CD14-positive monocyte (primary cell): ENCODE measurements at regions not wholly inside any gene's neighbourhood (a gene's known extent, or its start where the extent isn't known, plus 50 kb on each side); places are given as distances from the start of the nearest gene placed in this dataset.

Experiments
- DNase-seq, 3 donors: peaks; one replicate each; pipeline ENCODE4 v3.0.0-alpha.2; 2011 to 2022
- H2AFZ ChIP-seq: 2 replicates; pipeline ENCODE4 v1.6.0; 2012; ENCODE audit warnings: mild to moderate bottlenecking, low read depth, low read length, inconsistent platforms; ENCODE audit not compliant: insufficient read depth, poor library complexity, severe bottlenecking
- H3K27ac ChIP-seq, 2 donors: 1 replicate in 1 of 2; 2 replicates in 1 of 2; pipeline ENCODE4 v1.5.1; 2012 to 2013; ENCODE audit warnings: low read length in 2 of 2, control low read depth in 1 of 2, inconsistent platforms in 1 of 2, low read depth in 1 of 2, mild to moderate bottlenecking in 1 of 2
- H3K27me3 ChIP-seq, 2 donors: one replicate each; pipeline versions ENCODE4 v1.6.0 to v1.6.1; 2011 to 2013; ENCODE audit warnings: low read length in 2 of 2; ENCODE audit not compliant: control insufficient read depth in 2 of 2, insufficient read depth in 2 of 2
- H3K36me3 ChIP-seq, 2 donors: replicated peaks in 1 of 2; 1 replicate in 1 of 2; 2 replicates in 1 of 2; pipeline versions ENCODE4 v1.5.1 to v1.6.1; 2012 to 2013; ENCODE audit warnings: low read length in 2 of 2, control low read depth in 1 of 2, inconsistent platforms in 1 of 2, mild to moderate bottlenecking in 1 of 2; ENCODE audit not compliant: insufficient read depth in 2 of 2, control insufficient read depth in 1 of 2
- H3K4me1 ChIP-seq, 2 donors: 1 replicate in 1 of 2; 2 replicates in 1 of 2; pipeline versions ENCODE4 v1.5.1 to v1.6.1; 2012 to 2013; ENCODE audit warnings: low read length in 2 of 2, control low read depth in 1 of 2, inconsistent platforms in 1 of 2, mild to moderate bottlenecking in 1 of 2, moderate library complexity in 1 of 2; ENCODE audit not compliant: insufficient read depth in 2 of 2, control insufficient read depth in 1 of 2
- H3K4me2 ChIP-seq: replicated peaks from 2 replicates; pipeline ENCODE3; 2012; ENCODE audit warnings: low read length, moderate library complexity, mild to moderate bottlenecking; ENCODE audit not compliant: poor library complexity, severe bottlenecking; ENCODE audit errors: extremely low read depth
- H3K4me3 ChIP-seq, 3 experiments: fragments of 200-600 bp in 1 of 3; sonication (generic) in 1 of 3; replicated peaks in 1 of 3; 1 replicate in 2 of 3; 2 replicates in 1 of 3; pipeline ENCODE4 v1.5.1; 2011 to 2013; ENCODE audit warnings: low read length in 3 of 3, mild to moderate bottlenecking in 3 of 3, control low read depth in 2 of 3, low read depth in 2 of 3, inconsistent platforms in 1 of 3, moderate library complexity in 1 of 3
- H3K79me2 ChIP-seq: 2 replicates; pipeline ENCODE4 v1.6.0; 2012; ENCODE audit warnings: mild to moderate bottlenecking, control low read depth, inconsistent platforms, low read length, moderate library complexity; ENCODE audit not compliant: insufficient read depth
- H3K9ac ChIP-seq: 2 replicates; pipeline ENCODE4 v1.6.0; 2017; ENCODE audit warnings: low read length, mild to moderate bottlenecking; ENCODE audit not compliant: insufficient read depth, poor library complexity, severe bottlenecking
- H3K9me3 ChIP-seq, 2 donors: replicated peaks in 1 of 2; 1 replicate in 1 of 2; 2 replicates in 1 of 2; pipeline versions ENCODE4 v1.5.1 to v1.6.1; 2012 to 2013; ENCODE audit warnings: low read length in 2 of 2, control low read depth in 1 of 2; ENCODE audit not compliant: control insufficient read depth in 1 of 2, insufficient read depth in 1 of 2
- H4K20me1 ChIP-seq: 2 replicates; pipeline ENCODE4 v1.6.0; 2012; ENCODE audit warnings: mild to moderate bottlenecking, low read length, control low read depth, moderate library complexity; ENCODE audit not compliant: insufficient read depth
- H3K27ac Mint-ChIP-seq, 7 donors: one replicate each; pipeline ENCODE4 v1.8.0; 2020; ENCODE audit warnings: mild to moderate bottlenecking in 7 of 7, mixed read lengths in 7 of 7, moderate library complexity in 6 of 7, inconsistent platforms in 2 of 7
- H3K27me3 Mint-ChIP-seq, 3 donors: one replicate each; pipeline ENCODE4 v1.8.0; 2021 to 2022; ENCODE audit warnings: low read depth in 3 of 3, mild to moderate bottlenecking in 3 of 3, mixed read lengths in 3 of 3, moderate library complexity in 3 of 3, inconsistent platforms in 1 of 3
- H3K36me3 Mint-ChIP-seq, 2 donors: one replicate each; pipeline ENCODE4 v1.8.0; 2020; ENCODE audit warnings: mixed read lengths in 2 of 2, inconsistent platforms in 1 of 2, mild to moderate bottlenecking in 1 of 2
- H3K4me1 Mint-ChIP-seq: one replicate; pipeline ENCODE4 v1.8.0; 2020; ENCODE audit warnings: mild to moderate bottlenecking, mixed read lengths
- H3K4me3 Mint-ChIP-seq, 2 donors: one replicate each; pipeline ENCODE4 v1.8.0; 2020; ENCODE audit warnings: mild to moderate bottlenecking in 2 of 2, mixed read lengths in 2 of 2, moderate library complexity in 1 of 2
- H3K9me3 Mint-ChIP-seq, 7 donors: one replicate each; pipeline ENCODE4 v1.8.0; 2020 to 2022; ENCODE audit warnings: mixed read lengths in 7 of 7, mild to moderate bottlenecking in 6 of 7, moderate library complexity in 6 of 7, inconsistent platforms in 2 of 7
- WGBS: methylation state at CpG from one replicate; pipeline ENCODE4 v1.1.5; 2013; ENCODE audit warnings: missing lambda C conversion rate; ENCODE audit not compliant: insufficient coverage; 5-methylcytosine and 5-hydroxymethylcytosine counted together
- intact Hi-C, 2 donors: fragments of 100-400 bp; cut with micrococcal nuclease; formaldehyde crosslinking; loops; one replicate each; pipeline versions ENCODE4 v1.15.0 to v1.15.1; 2023
- TF ChIP-seq, protein P1 (sequence below): fragments of 200-600 bp; IDR thresholded peaks from one replicate; pipeline ENCODE4 v1.8.0; 2022; ENCODE audit warnings: antibody characterized with exemption, mild to moderate bottlenecking

DNA sequence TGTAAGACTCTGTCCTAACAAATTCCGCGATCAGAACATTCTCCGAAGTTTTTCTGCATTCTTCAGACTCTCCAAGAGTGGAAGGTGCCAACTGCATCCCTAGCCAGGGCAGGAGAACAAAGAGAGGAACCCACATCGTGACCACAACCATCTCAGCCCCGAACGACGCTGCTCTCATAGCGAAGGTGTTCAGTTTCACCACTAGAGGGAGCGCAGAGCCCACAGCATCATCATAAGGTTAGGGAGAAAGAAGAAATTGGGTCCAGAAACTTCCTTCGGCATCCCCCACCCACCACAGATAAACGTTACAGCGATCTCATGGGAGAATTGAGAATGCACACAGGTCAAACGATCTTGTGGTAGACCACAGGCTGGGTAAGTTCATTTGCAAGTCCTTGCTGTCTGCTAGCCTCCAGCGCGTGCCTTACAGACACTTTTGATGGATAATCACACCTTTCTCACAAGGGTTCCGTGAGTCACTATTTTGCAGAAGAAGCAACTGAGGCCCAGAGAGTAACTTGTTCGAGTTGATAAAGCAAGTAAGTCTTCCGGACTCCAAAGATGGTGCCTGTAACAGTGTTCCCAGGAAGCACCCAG is 53.7 kb upstream of the ARL4C start:
- Mint-ChIP-seq H3K36me3 (no peaks in the 10 kb centered on the region), H3K27ac (no peak overlapping the region), H3K4me3 (peak overlapping the region in 1 of 2 donors; percentile 32), H3K9me3 (peaks cover 0 to 7% (median 3%) of the 10 kb centered on the region in 7 donors), H3K27me3 (peaks cover 5 to 10% (median 5%) of the 10 kb centered on the region in 3 donors), H3K4me1 (no peaks in the 10 kb centered on the region)
- Histone ChIP-seq H3K27me3 (no peaks in the 10 kb centered on the region), H3K79me2 (no peaks in the 10 kb centered on the region), H3K4me1 (no peaks in the 10 kb centered on the region), H3K9ac (no peak overlapping the region), H3K36me3 (no peaks in the 10 kb centered on the region), H3K4me2 (no peak overlapping the region), H4K20me1 (no peaks in the 10 kb centered on the region), H3K4me3 (no peak overlapping the region), H2AFZ (no peak overlapping the region), H3K27ac (no peak overlapping the region), H3K9me3 (no peaks in the 10 kb centered on the region)
- peak; percentile 51 to 63 (median 58) for DNase-seq
- WGBS = 51% methylated on average over 9 of the region's 18 CpGs
- intact Hi-C loops = loop anchor here (2.0 to 5.0 kb wide), 2 partner anchors 562 to 566 kb away; no protein-coding TSS in a partner anchor
- TF ChIP-seq, protein P1, sequence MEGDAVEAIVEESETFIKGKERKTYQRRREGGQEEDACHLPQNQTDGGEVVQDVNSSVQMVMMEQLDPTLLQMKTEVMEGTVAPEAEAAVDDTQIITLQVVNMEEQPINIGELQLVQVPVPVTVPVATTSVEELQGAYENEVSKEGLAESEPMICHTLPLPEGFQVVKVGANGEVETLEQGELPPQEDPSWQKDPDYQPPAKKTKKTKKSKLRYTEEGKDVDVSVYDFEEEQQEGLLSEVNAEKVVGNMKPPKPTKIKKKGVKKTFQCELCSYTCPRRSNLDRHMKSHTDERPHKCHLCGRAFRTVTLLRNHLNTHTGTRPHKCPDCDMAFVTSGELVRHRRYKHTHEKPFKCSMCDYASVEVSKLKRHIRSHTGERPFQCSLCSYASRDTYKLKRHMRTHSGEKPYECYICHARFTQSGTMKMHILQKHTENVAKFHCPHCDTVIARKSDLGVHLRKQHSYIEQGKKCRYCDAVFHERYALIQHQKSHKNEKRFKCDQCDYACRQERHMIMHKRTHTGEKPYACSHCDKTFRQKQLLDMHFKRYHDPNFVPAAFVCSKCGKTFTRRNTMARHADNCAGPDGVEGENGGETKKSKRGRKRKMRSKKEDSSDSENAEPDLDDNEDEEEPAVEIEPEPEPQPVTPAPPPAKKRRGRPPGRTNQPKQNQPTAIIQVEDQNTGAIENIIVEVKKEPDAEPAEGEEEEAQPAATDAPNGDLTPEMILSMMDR = peak; percentile 91

DNA sequence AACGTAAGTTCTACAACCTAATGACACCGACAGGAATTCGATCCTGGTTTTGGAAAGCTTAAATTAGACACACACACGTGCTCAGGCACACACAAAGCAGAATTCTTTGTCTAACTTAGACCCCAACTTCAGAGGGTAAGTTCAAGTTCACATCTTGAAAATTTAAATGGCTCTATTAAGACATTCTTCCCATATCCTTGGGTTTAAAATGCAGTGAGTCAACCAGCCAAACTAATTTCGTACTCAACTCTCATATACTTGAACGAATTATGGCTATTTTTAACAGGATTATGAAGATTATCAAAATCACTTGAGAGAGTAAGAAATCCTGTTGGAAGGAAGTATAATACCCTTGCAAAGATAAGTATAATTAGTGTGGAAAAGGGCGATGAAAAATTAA is 53.2 kb upstream of the ARL4C start:
- Histone ChIP-seq H3K4me1 (no peaks in the 10 kb centered on the region), H4K20me1 (no peaks in the 10 kb centered on the region), H3K79me2 (no peaks in the 10 kb centered on the region), H3K27ac (no peak overlapping the region), H2AFZ (no peak overlapping the region), H3K27me3 (peaks cover 0 to 4% of the 10 kb centered on the region in 2 donors), H3K9me3 (no peaks in the 10 kb centered on the region), H3K4me2 (no peak overlapping the region), H3K9ac (no peak overlapping the region), H3K4me3 (no peak overlapping the region), H3K36me3 (no peaks in the 10 kb centered on the region)
- peaks cover 6 to 10% (median 10%) of the 10 kb centered on the region in 3 donors for H3K27me3 Mint-ChIP-seq
- no peaks in the 10 kb centered on the region for H3K4me1 Mint-ChIP-seq
- 71% methylated on average over 4 of the region's 7 CpGs for WGBS
- peaks cover 0 to 2% (median 1%) of the 10 kb centered on the region in 7 donors for H3K9me3 Mint-ChIP-seq
- H3K27ac Mint-ChIP-seq = no peak overlapping the region
- intact Hi-C loops = loop anchor here (2.0 to 5.0 kb wide), 2 partner anchors 562 to 567 kb away; no protein-coding TSS in a partner anchor
- H3K36me3 Mint-ChIP-seq = no peaks in the 10 kb centered on the region
- TF ChIP-seq, protein P1 = no peak
- no peak overlapping the region for H3K4me3 Mint-ChIP-seq
- DNase-seq = no peak
